K562 (cell line): ENCODE measurements at regions not wholly inside any gene's neighbourhood (a gene's known extent, or its start where the extent isn't known, plus 50 kb on each side); places are given as distances from the start of the nearest gene placed in this dataset.

Experiments used
- CEBPB ChIP-seq: fragments of 450-650 bp; IDR thresholded peaks from 2 replicates; pipeline ENCODE4 v1.6.1; 2016; ENCODE audit warnings: missing genetic modification characterization, missing compliant biosample characterization
- CEBPG ChIP-seq, 3 experiments: fragments of 200-800 bp in 1 of 3; sonication (Bioruptor generic) in 1 of 3; sonication (generic) in 1 of 3; formaldehyde crosslinking in 1 of 3; IDR thresholded peaks in 2 of 3; conservative IDR thresholded peaks in 1 of 3; 2 replicates each; pipeline versions ENCODE4 v1.6.1 to v1.8.0; 2016 to 2022; ENCODE audit warnings: missing compliant biosample characterization in 2 of 3, missing genetic modification characterization in 2 of 3, mild to moderate bottlenecking in 1 of 3, missing genetic modification reagents in 1 of 3
- FOXP1 ChIP-seq: sonication (generic); formaldehyde crosslinking; IDR thresholded peaks from 2 replicates; pipeline ENCODE4 v1.8.0; 2022; ENCODE audit warnings: mild to moderate bottlenecking, missing genetic modification reagents
- ID3 ChIP-seq, 2 experiments: fragments of 250-450 bp in 1 of 2; fragments of 450-650 bp in 1 of 2; sonication (Bioruptor Pico) in 1 of 2; IDR thresholded peaks; 2 replicates each; pipeline versions ENCODE4 v1.6.1 to v1.8.0; 2016 to 2021; ENCODE audit warnings: mild to moderate bottlenecking in 2 of 2, moderate library complexity in 2 of 2, missing compliant biosample characterization in 1 of 2, missing genetic modification characterization in 1 of 2
- ILF3 ChIP-seq: fragments of 450-650 bp; IDR thresholded peaks from 2 replicates; pipeline ENCODE4 v1.6.1; 2018; ENCODE audit warnings: antibody characterized with exemption, mild to moderate bottlenecking, moderate library complexity, borderline replicate concordance
- LARP7 ChIP-seq: fragments of 450-650 bp; IDR thresholded peaks from 2 replicates; pipeline ENCODE4 v1.6.1; 2016
- LEF1 ChIP-seq: fragments of 450-650 bp; IDR thresholded peaks from 2 replicates; pipeline ENCODE4 v1.6.1; 2016; ENCODE audit warnings: mild to moderate bottlenecking
- MAZ ChIP-seq, 2 experiments: fragments of 450-650 bp in 1 of 2; sonication (generic) in 1 of 2; formaldehyde crosslinking; IDR thresholded peaks in 1 of 2; conservative IDR thresholded peaks in 1 of 2; 2 replicates each; pipeline versions ENCODE4 v1.4.0 to v1.5.0; 2020; ENCODE audit warnings: mild to moderate bottlenecking in 1 of 2, missing genetic modification reagents in 1 of 2
- MEIS2 ChIP-seq: fragments of 450-650 bp; IDR thresholded peaks from 2 replicates; pipeline ENCODE4 v1.6.1; 2014; ENCODE audit warnings: mild to moderate bottlenecking; ENCODE audit not compliant: partially characterized antibody
- NCOR1 ChIP-seq: fragments of 450-650 bp; IDR thresholded peaks from 2 replicates; pipeline ENCODE4 v1.6.1; 2016; ENCODE audit warnings: mild to moderate bottlenecking, moderate library complexity
- POU5F1 ChIP-seq: fragments of 150-350 bp; IDR thresholded peaks from 2 replicates; pipeline ENCODE4 v1.6.1; 2014; ENCODE audit warnings: borderline replicate concordance, low read length, low read depth, mild to moderate bottlenecking; ENCODE audit not compliant: partially characterized antibody
- SIRT6 ChIP-seq: IDR thresholded peaks from one replicate; pipeline ENCODE4 v1.6.1; 2012; ENCODE audit warnings: low read depth, mild to moderate bottlenecking, control low read depth, inconsistent platforms, low read length, moderate library complexity
- SMAD1 ChIP-seq: fragments of 150-350 bp; IDR thresholded peaks from 2 replicates; pipeline ENCODE4 v1.6.1; 2014; ENCODE audit warnings: low read length, low read depth; ENCODE audit not compliant: partially characterized antibody
- SREBF2 ChIP-seq: sonication (generic); formaldehyde crosslinking; IDR thresholded peaks from 2 replicates; pipeline ENCODE4 v1.4.0; 2020; ENCODE audit warnings: mild to moderate bottlenecking, missing genetic modification reagents
- STAG1 ChIP-seq: sonication (generic); formaldehyde crosslinking; IDR thresholded peaks from 2 replicates; pipeline ENCODE4 v1.5.0; 2020; ENCODE audit warnings: missing genetic modification reagents, borderline replicate concordance
- TAF7 ChIP-seq: fragments of 450-650 bp; IDR thresholded peaks from 2 replicates; pipeline ENCODE4 v1.6.1; 2016; ENCODE audit warnings: missing genetic modification characterization, missing compliant biosample characterization
- ZNF124 ChIP-seq: sonication (generic); formaldehyde crosslinking; IDR thresholded peaks from 2 replicates; pipeline ENCODE4 v1.8.1; 2022; ENCODE audit warnings: missing genetic modification reagents
- ZNF609 ChIP-seq: sonication (generic); formaldehyde crosslinking; IDR thresholded peaks from 2 replicates; pipeline ENCODE4 v1.8.1; 2023; ENCODE audit warnings: missing genetic modification reagents, mild to moderate bottlenecking, borderline replicate concordance
- TF ChIP-seq, protein P1 (sequence below): fragments of 200-400 bp; formaldehyde crosslinking; IDR thresholded peaks from 2 replicates; pipeline ENCODE4 v1.6.1; 2017; ENCODE audit warnings: mild to moderate bottlenecking, low read depth, low read length, moderate library complexity

DNA sequence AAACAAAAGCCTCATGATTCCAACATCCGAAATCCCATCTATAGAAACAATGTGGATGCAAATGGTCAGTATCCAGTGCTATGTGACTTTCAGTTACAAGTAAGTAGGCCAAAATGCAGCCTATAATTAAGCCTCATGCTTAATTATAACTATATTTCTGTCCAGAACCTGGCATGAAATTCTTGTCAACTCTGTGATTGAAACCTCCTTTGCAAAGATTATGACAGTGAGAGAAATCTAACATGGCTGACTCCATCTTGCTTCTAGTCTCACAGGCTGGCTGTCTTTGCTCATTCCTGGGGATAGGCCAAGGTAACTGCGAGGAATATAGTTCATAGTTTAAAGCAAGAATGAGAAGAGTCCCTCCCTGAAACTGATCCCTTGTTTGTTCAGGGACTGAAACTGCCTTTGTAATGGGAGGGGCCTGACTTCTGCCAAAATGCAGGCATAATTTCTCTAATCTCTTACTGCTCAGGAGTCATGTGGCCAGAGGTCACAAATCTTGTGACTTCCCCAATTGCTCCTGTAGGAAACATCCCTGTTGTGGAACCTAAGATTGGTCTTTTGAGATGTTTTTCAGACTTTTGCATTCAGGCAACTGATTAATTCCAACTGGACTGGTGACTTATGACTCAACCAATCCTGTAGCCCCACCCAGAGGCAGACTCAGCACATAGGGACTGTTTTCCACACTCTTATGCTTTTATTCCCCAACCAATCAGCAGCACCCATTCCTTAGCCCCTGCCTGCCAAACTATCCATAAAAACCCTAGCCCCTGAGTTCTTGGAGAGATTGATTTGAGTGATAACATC lies 84.5 kb upstream of the TLK1 start (continued):
- no peak for TF ChIP-seq ZNF609 (CRISPR knock-in tag)
- peak; percentile 55 for TF ChIP-seq CEBPB
- TF ChIP-seq, protein P1, sequence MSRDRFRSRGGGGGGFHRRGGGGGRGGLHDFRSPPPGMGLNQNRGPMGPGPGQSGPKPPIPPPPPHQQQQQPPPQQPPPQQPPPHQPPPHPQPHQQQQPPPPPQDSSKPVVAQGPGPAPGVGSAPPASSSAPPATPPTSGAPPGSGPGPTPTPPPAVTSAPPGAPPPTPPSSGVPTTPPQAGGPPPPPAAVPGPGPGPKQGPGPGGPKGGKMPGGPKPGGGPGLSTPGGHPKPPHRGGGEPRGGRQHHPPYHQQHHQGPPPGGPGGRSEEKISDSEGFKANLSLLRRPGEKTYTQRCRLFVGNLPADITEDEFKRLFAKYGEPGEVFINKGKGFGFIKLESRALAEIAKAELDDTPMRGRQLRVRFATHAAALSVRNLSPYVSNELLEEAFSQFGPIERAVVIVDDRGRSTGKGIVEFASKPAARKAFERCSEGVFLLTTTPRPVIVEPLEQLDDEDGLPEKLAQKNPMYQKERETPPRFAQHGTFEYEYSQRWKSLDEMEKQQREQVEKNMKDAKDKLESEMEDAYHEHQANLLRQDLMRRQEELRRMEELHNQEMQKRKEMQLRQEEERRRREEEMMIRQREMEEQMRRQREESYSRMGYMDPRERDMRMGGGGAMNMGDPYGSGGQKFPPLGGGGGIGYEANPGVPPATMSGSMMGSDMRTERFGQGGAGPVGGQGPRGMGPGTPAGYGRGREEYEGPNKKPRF = no peak
- TF ChIP-seq ZNF124 = no peak
- no peak for TF ChIP-seq SIRT6
- TF ChIP-seq STAG1 (CRISPR knock-in tag) = 0 out of 2 replicates have a peak, but pooled peaks have one; percentile 17
- TF ChIP-seq ILF3 = no peak
- no peak for TF ChIP-seq LEF1
- TF ChIP-seq LARP7 = no peak
- TF ChIP-seq POU5F1 = no peak
- peak; percentile 21; the same call in 1 of the 2 replicates for TF ChIP-seq ID3 (CRISPR knock-in tag; IDR thresholded peaks at IDR 0.05)
- peak; percentile 52; the same call in 1 of the 2 replicates for TF ChIP-seq ID3 (tag; IDR thresholded peaks at IDR 0.05)
- TF ChIP-seq MEIS2 = peak; percentile 50
- peak; percentile 25; the same call in 1 of the 2 replicates for TF ChIP-seq NCOR1
- no peak for TF ChIP-seq SREBF2 (CRISPR knock-in tag)
- TF ChIP-seq MAZ (CRISPR knock-in tag; conservative IDR thresholded peaks at IDR 0.05 in 1 of 2, IDR thresholded peaks at IDR 0.05 in 1 of 2) = 0 out of 4 replicates have a peak, but pooled peaks of 1 of the 2 experiments have one; percentile 38
- TF ChIP-seq TAF7 (tag) = 0 out of 2 replicates have a peak, but pooled peaks have one; percentile 47
- no peak for TF ChIP-seq SMAD1
- TF ChIP-seq CEBPG (CRISPR knock-in tag; IDR thresholded peaks at IDR 0.05) = no peak
- TF ChIP-seq CEBPG (tag; conservative IDR thresholded peaks at IDR 0.05 in 1 of 2, IDR thresholded peaks at IDR 0.05 in 1 of 2) = peak in 1 of 2 experiments; percentile 31; a peak in 1 of 4 replicates
- no peak for TF ChIP-seq FOXP1 (CRISPR knock-in tag)
